ENCODE measurements at regions not wholly inside any gene's neighbourhood (a gene's known extent, or its start where the extent isn't known, plus 50 kb on each side); places are given as distances from the start of the nearest gene placed in this dataset.

GRCh38 chr15:39161096-39161495 lies 419.8 kb upstream of the THBS1 start:
- no peak for DNase-seq

- no peak for DNase-seq
Measured at GRCh38 chr15:39165020-39165706, 415.7 kb upstream of the THBS1 start.

GRCh38 chr15:39167164-39168058 lies 413.5 kb upstream of the THBS1 start:
- DNase-seq = no peak

GRCh38 chr15:39171944-39172368 lies 408.9 kb upstream of the THBS1 start:
- DNase-seq = no peak

- no peak for DNase-seq
Measured at GRCh38 chr15:39172380-39173281, 408.2 kb upstream of the THBS1 start.

- DNase-seq = no peak
Measured at GRCh38 chr15:39173426-39173825, 407.5 kb upstream of the THBS1 start.

GRCh38 chr15:39174332-39174731 lies 406.5 kb upstream of the THBS1 start:
- DNase-seq = no peak

- no peak for DNase-seq
Measured at GRCh38 chr15:39176030-39176429, 404.8 kb upstream of the THBS1 start.

GRCh38 chr15:39177561-39177960 lies 403.3 kb upstream of the THBS1 start:
- no peak for DNase-seq

GRCh38 chr15:39180030-39180429 lies 400.8 kb upstream of the THBS1 start:
- DNase-seq = no peak

- DNase-seq = no peak
Measured at GRCh38 chr15:39180483-39180933, 400.4 kb upstream of the THBS1 start.

- DNase-seq = no peak
Measured at GRCh38 chr15:39181056-39181747, 399.7 kb upstream of the THBS1 start.

GRCh38 chr15:39181940-39182339 lies 398.9 kb upstream of the THBS1 start:
- DNase-seq = no peak

- DNase-seq = no peak
Measured at GRCh38 chr15:39183164-39183881, 397.6 kb upstream of the THBS1 start.

- no peak for DNase-seq
Measured at GRCh38 chr15:39184701-39185390, 396.0 kb upstream of the THBS1 start.

- no peak for DNase-seq
Measured at GRCh38 chr15:39188314-39188713, 392.6 kb upstream of the THBS1 start.

GRCh38 chr15:39188930-39189329 lies 391.9 kb upstream of the THBS1 start:
- DNase-seq = no peak

GRCh38 chr15:39191871-39192291 lies 389.0 kb upstream of the THBS1 start:
- no peak for DNase-seq

GRCh38 chr15:39192351-39192750 lies 388.5 kb upstream of the THBS1 start:
- DNase-seq = no peak

- no peak for DNase-seq
Measured at GRCh38 chr15:39192979-39193560, 387.8 kb upstream of the THBS1 start.

GRCh38 chr15:39193611-39194010 lies 387.3 kb upstream of the THBS1 start:
- DNase-seq = no peak

All from NK-92 treated with Interleukin-12 subunit alpha and Interleukin-12 subunit beta, amount 100 ng/mL, for 24 hours (cell line).